ENCODE measurements at regions not wholly inside any gene's neighbourhood (a gene's known extent, or its start where the extent isn't known, plus 50 kb on each side); places are given as distances from the start of the nearest gene placed in this dataset.

GRCh38 chr15:38726187-38726586 lies 161.6 kb upstream of the RASGRP1 start (continued):
- TF ChIP-seq MLX (CRISPR knock-in tag; IDR thresholded peaks at IDR 0.05) (no peak), ZNF396 (CRISPR knock-in tag; IDR thresholded peaks at IDR 0.05; ENCODE audit: borderline replicate concordance) (no peak), CBFB (CRISPR knock-in tag; IDR thresholded peaks at IDR 0.05; ENCODE audit: low read depth) (no peak), HMGA2 (CRISPR knock-in tag; IDR thresholded peaks at IDR 0.05) (no peak), MXD4 (CRISPR knock-in tag; IDR thresholded peaks at IDR 0.05; ENCODE audit: borderline replicate concordance) (no peak)

- ChIA-PET CTCF (no interaction called here), POLR2A (no interaction called here)
- TF ChIP-seq CDX4 (CRISPR knock-in tag; IDR thresholded peaks at IDR 0.05; ENCODE audit: borderline replicate concordance): no peak
- no peak for TF ChIP-seq ZNF281 (CRISPR knock-in tag; IDR thresholded peaks at IDR 0.05)
- TF ChIP-seq ARID4B (CRISPR knock-in tag; IDR thresholded peaks at IDR 0.05; ENCODE audit: borderline replicate concordance): no peak
- no peak for TF ChIP-seq USF2 (CRISPR knock-in tag; IDR thresholded peaks at IDR 0.05)
- Mint-ChIP-seq H3K9me3 (peaks cover 16% of the 10 kb centered on the region), H3K27me3 (ENCODE audit: low read depth) (no peaks in the 10 kb centered on the region), H3K4me1 (no peaks in the 10 kb centered on the region), H3K36me3 (no peaks in the 10 kb centered on the region), H3K4me3 (no peak overlapping the region), H3K27ac (no peak overlapping the region)
- ATAC-seq (no peak), DNase-seq (ENCODE audit: low spot score) (no peak)
Measured at GRCh38 chr15:38733331-38733730, 168.7 kb upstream of the RASGRP1 start.

- CTCF ChIA-PET: interaction anchor here (1.0 kb wide), 1 partner anchor 300 kb away, joined by 3 read pairs; no protein-coding TSS in a partner anchor
- POLR2A ChIA-PET: no interaction called here
- no peak for TF ChIP-seq ZNF219 (CRISPR knock-in tag; IDR thresholded peaks at IDR 0.05; ENCODE audit: borderline replicate concordance)
- no peak for TF ChIP-seq E2F1 (CRISPR knock-in tag; IDR thresholded peaks at IDR 0.05)
- no peak for TF ChIP-seq NFE2L1 (CRISPR knock-in tag; IDR thresholded peaks at IDR 0.05)
- TF ChIP-seq ZNF396 (CRISPR knock-in tag; IDR thresholded peaks at IDR 0.05; ENCODE audit: borderline replicate concordance): no peak
- no peak for TF ChIP-seq ZNF232 (CRISPR knock-in tag; IDR thresholded peaks at IDR 0.05)
- no peak for TF ChIP-seq ZMAT4 (CRISPR knock-in tag; IDR thresholded peaks at IDR 0.05)
- TF ChIP-seq MYBL2 (CRISPR knock-in tag; IDR thresholded peaks at IDR 0.05): no peak
- TF ChIP-seq ZNF512 (CRISPR knock-in tag; IDR thresholded peaks at IDR 0.05; ENCODE audit: borderline replicate concordance): no peak
- TF ChIP-seq OVOL2 (CRISPR knock-in tag; IDR thresholded peaks at IDR 0.05; ENCODE audit: borderline replicate concordance): no peak
- no peak for TF ChIP-seq ATF2 (CRISPR knock-in tag; IDR thresholded peaks at IDR 0.05; ENCODE audit: borderline replicate concordance, low read depth)
Measured at GRCh38 chr15:38740206-38740605, 175.6 kb upstream of the RASGRP1 start.

More at GRCh38 chr15:38740206-38740605, 175.6 kb upstream of the RASGRP1 start:
- H3K4me3 Mint-ChIP-seq: no peak overlapping the region
- no peak; the same call in 1 of the 2 replicates for ATAC-seq
- no peaks in the 10 kb centered on the region for H3K4me1 Mint-ChIP-seq
- no peaks in the 10 kb centered on the region; the same call in 1 of the 2 replicates for H3K27me3 Mint-ChIP-seq (ENCODE audit: low read depth)
- no peak for DNase-seq (ENCODE audit: low spot score)
- no peak overlapping the region for H3K27ac Mint-ChIP-seq
- H3K9me3 Mint-ChIP-seq: no peaks in the 10 kb centered on the region
- no peaks in the 10 kb centered on the region for H3K36me3 Mint-ChIP-seq
